RWPE1 (cell line): ENCODE measurements at regions not wholly inside any gene's neighbourhood (a gene's known extent, or its start where the extent isn't known, plus 50 kb on each side); places are given as distances from the start of the nearest gene placed in this dataset.
"Not testable (repeated sequence)": the region's sequence is repeated elsewhere in the genome, so short reads cannot be mapped to it uniquely, and the experiment has no call there.

Experiments used
- CTCF ChIA-PET: fragments of 350-600 bp; sonication (Branson Sonifier 250); formaldehyde crosslinking; extraction: SDS; loops from one replicate; lab custom pipeline; 2021; lab: Yijun Ruan, JAX
- POLR2A ChIA-PET: fragments of 400-600 bp; formaldehyde crosslinking; extraction: SDS; loops from one replicate; lab custom pipeline; 2020; ENCODE audit warnings: antibody characterized with exemption; ENCODE audit not compliant: low non-redundant PET; lab: Yijun Ruan, JAX
- DNase-seq: peaks from one replicate; pipeline ENCODE4 v3.0.0; 2012; ENCODE audit warnings: low spot score
- H3K27ac ChIP-seq: fragments of 450-650 bp; 2 replicates; pipeline ENCODE4 v1.5.1; 2017
- TF ChIP-seq, protein P1 (sequence below): fragments of 450-650 bp; conservative IDR thresholded peaks from 2 replicates; pipeline ENCODE4 v1.5.1; 2017; ENCODE audit warnings: low read depth, mild to moderate bottlenecking

DNA sequence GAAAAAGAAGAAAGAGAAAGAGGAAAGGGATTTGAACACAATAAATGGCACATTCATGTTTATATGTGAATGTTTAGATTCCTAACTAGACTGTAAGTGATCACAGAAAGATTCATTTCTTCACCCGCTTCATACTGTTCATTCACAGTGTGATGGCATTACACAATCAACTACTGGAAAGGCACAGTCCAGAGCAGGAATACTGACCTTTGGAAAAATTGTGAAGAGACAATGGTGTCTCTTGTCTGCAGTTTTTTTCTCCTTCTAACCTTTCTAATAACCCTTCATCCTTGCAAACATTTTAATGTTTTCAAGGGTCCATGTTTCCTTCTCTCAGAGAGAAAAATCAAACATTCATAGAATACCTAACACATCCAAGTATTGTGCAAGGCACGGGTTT, 180.9 kb upstream of the SOX14 start:
- no peak overlapping the region for H3K27ac ChIP-seq
- ChIA-PET CTCF (no interaction called here), POLR2A (no interaction called here)
- TF ChIP-seq, protein P1, sequence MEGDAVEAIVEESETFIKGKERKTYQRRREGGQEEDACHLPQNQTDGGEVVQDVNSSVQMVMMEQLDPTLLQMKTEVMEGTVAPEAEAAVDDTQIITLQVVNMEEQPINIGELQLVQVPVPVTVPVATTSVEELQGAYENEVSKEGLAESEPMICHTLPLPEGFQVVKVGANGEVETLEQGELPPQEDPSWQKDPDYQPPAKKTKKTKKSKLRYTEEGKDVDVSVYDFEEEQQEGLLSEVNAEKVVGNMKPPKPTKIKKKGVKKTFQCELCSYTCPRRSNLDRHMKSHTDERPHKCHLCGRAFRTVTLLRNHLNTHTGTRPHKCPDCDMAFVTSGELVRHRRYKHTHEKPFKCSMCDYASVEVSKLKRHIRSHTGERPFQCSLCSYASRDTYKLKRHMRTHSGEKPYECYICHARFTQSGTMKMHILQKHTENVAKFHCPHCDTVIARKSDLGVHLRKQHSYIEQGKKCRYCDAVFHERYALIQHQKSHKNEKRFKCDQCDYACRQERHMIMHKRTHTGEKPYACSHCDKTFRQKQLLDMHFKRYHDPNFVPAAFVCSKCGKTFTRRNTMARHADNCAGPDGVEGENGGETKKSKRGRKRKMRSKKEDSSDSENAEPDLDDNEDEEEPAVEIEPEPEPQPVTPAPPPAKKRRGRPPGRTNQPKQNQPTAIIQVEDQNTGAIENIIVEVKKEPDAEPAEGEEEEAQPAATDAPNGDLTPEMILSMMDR, result no peak
- DNase-seq, result no peak

DNA sequence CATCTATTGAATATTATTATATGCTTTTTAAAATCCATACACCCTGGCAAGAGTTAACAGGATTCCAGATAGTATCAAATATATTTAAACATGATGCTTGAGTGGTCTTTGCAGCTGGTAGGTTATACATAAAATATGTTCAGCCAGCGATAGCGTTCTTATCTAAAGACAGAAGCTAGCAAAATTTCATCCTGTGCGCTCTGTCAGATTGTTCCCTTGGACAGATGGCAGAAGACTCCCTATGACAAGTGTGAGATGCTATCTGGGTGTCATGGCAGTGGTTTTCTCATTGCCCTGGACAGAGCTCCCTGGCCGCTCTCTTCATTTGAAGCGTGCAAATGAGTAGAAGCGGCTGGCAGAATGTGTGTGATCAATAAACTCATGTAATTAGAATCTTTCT, 175.2 kb upstream of the SOX14 start:
- no peak for DNase-seq
- POLR2A ChIA-PET, result no interaction called here
- TF ChIP-seq, protein P1, result no peak
- CTCF ChIA-PET, result interaction anchor here (0.7 kb wide), 1 partner anchor 438 kb away, joined by 3 read pairs; no protein-coding TSS in a partner anchor
- no peak overlapping the region for H3K27ac ChIP-seq

DNA sequence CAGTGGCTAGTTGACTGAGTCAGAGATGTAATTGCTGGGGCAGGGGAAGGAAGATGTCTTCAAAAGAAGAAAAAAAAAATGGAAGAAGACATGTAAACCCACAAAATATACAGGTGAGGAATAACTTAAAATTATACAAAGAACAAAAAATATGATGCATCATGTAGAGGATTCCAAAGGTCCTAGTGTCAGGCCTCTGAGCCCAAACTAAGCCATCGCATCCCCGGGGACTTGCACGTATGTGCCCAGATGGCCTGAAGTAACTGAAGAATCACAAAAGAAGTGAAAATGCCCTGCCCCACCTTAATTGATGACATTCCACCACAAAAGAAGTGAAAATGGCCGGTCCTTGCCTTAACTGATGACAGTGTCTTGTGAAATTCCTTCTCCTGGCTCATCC, 168.7 kb upstream of the SOX14 start:
- POLR2A ChIA-PET, DNase-seq, CTCF ChIA-PET: not testable (repeated sequence)

DNA sequence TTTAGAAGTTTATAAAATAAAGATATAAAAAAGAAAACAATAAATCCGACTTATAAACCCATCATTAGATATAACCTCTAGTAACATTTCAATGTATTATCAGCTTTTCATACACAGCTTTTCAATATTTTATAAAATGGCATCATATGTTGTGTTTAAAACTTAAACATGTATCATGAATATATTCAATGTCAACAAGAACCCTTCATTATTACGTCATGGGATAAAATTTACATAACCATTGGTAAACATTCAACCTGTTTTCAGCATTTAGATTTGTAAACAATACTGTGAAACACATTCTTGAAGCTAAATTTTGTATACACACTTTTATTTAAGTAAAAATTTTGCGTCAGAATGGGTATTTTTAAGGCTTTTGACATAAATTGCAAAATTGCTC, 153.4 kb upstream of the SOX14 start:
- CTCF ChIA-PET, result interaction anchor here (0.7 kb wide), 1 partner anchor 176 kb away, joined by 3 read pairs; no protein-coding TSS in a partner anchor
- POLR2A ChIA-PET, result no interaction called here
- TF ChIP-seq, protein P1, result no peak
- DNase-seq, result no peak
- H3K27ac ChIP-seq, result no peak overlapping the region

More for the DNA sequence above, 168.7 kb upstream of the SOX14 start:
- not testable (repeated sequence) for H3K27ac ChIP-seq

DNA sequence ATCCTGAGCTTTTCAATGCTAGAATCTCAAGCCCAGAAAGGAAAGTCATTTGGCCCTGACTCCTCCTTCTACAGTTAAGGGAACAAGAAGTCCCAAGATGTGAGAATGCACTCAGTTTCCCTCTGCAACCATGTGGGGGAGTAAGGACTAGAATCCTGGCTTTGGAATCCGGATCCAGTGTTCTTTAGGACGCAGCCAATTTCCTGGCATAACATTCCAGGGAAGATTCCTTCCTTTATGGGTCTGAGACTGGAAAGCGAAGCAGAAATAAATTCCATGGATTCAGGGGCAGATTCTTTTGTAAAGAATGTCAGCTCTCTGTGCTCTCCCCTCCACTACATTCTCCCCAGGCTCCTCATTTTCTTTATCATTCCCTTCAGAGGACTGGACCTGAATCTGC, 151.8 kb upstream of the SOX14 start:
- no peak overlapping the region for H3K27ac ChIP-seq
- ChIA-PET POLR2A (no interaction called here), CTCF (interaction anchor here (0.5 to 0.6 kb wide), 2 partner anchors 85 to 365 kb away, joined by 3 to 4 read pairs; no protein-coding TSS in a partner anchor)
- TF ChIP-seq, protein P1, result no peak
- DNase-seq, result no peak

DNA sequence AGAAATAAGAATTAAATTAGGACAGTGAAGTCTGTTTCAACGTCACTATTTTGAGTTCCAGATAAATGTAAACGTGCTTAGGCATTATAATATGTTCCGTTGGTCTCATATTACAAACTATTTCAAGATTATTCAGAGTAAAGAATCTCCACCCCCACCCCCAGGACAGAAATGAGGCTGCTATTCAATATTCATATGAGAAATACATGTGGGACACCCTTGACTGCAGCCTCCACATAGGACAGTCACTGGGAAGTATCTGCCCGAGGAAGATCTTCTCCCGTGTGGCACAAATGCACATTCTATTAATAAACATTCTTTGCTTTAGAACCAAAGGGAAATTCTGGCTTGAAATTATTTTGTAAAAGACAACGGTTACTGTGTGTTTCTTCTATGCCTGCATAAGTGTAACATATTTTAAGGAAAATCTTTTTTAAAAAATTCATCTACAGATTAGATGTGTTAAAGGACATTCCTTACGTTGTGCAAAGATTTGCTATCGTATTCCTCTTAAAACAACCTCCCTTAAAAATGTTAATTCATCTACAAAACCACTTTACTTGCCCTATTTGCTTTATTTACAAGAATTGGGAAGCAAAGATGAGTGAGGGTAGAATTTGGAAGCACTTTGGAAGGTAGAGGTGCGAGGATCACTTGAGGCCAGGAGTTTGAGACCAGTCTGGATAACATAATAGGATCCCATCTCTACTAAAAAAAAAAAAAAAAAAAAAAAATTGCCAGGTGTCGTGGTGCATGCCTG, 148.3 kb upstream of the SOX14 start:
- H3K27ac ChIP-seq, result no peak overlapping the region
- no peak for DNase-seq
- TF ChIP-seq, protein P1, result no peak
- POLR2A ChIA-PET, result no interaction called here
- CTCF ChIA-PET, result interaction anchor here (0.7 kb wide), 2 partner anchors 8 to 9 kb away, joined by 3 to 6 read pairs; no protein-coding TSS in a partner anchor

DNA sequence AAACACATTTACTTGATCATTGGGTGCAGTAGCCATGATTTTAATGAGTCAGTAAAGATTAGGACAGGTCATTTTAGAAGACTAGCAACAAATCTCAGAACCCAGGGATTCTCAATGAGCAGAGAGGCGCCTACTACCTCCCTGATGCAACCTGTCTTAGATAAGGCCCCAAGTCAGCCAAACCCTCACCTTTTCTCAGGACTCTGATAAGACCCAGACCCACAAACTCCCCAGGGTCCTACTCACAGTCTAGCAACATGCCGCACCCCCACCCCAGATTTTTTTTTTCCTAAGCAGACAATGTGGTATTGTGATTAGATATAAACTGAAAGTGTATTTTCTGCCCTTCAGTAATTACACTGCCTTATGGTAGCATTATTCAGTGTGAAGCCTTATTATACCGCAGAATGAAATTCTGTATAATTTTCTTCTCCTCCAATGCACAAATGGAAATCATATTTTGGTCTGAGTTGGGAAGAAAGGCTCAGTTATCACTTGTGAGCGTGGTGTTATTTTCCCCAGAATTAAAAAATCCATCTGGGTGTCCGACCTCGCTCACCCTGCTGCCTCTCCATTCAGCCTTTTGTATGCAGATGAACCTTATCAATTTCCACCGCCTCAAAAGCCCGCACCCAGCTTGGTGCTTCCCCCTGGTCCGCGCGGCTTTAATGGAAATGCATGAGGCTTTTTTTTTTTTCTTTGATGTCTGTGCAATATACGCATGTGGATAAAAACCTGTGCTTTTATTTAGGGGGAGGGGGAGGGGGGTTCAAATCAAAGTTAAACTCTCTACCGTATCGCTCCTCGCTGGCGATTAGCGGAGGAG, 122.0 kb upstream of the SOX14 start:
- no peak for DNase-seq
- ChIA-PET CTCF (no interaction called here), POLR2A (no interaction called here)
- TF ChIP-seq, protein P1, result no peak
- H3K27ac ChIP-seq, result no peak overlapping the region
